ENCODE measurements at regions not wholly inside any gene's neighbourhood (a gene's known extent, or its start where the extent isn't known, plus 50 kb on each side); places are given as distances from the start of the nearest gene placed in this dataset.
"Not testable (repeated sequence)": the region's sequence is repeated elsewhere in the genome, so short reads cannot be mapped to it uniquely, and the experiment has no call there.

- no peak for DNase-seq (ENCODE audit: low spot score in 2 of 2)
- no peaks in the 10 kb centered on the region for H3K27me3 ChIP-seq
- no peak overlapping the region for H3K27ac ChIP-seq
- H3K9me3 ChIP-seq: no peaks in the 10 kb centered on the region
- H3K4me3 ChIP-seq: no peak overlapping the region
- no peaks in the 10 kb centered on the region for H3K4me1 ChIP-seq
- intact Hi-C loops (cut with DNase I): no loop called here
- no peaks in the 10 kb centered on the region for H3K36me3 ChIP-seq
- no peak for TF ChIP-seq CTCF (IDR thresholded peaks at IDR 0.05)
Measured at GRCh38 chr12:114504311-114504710, 98.4 kb upstream of the TBX5 start.

GRCh38 chr12:114501474-114501807 lies 95.5 kb upstream of the TBX5 start:
- Histone ChIP-seq H3K4me1 (no peaks in the 10 kb centered on the region), H3K27me3 (no peaks in the 10 kb centered on the region), H3K36me3 (no peaks in the 10 kb centered on the region), H3K4me3 (no peak overlapping the region), H3K27ac (no peak overlapping the region), H3K9me3 (no peaks in the 10 kb centered on the region)
- DNase-seq (ENCODE audit: low spot score in 2 of 2): no peak
- intact Hi-C loops (cut with DNase I): no loop called here
- TF ChIP-seq CTCF (IDR thresholded peaks at IDR 0.05): no peak

- no peaks in the 10 kb centered on the region for H3K27me3 ChIP-seq
- no peak for TF ChIP-seq CTCF (IDR thresholded peaks at IDR 0.05)
Measured at GRCh38 chr12:114500775-114501473, 95.0 kb upstream of the TBX5 start.

GRCh38 chr12:114500131-114500530 lies 94.2 kb upstream of the TBX5 start:
- no peak for TF ChIP-seq CTCF (IDR thresholded peaks at IDR 0.05)
- Histone ChIP-seq H3K36me3 (no peaks in the 10 kb centered on the region), H3K4me1 (no peaks in the 10 kb centered on the region), H3K9me3 (no peaks in the 10 kb centered on the region), H3K27me3 (no peaks in the 10 kb centered on the region), H3K27ac (no peak overlapping the region), H3K4me3 (no peak overlapping the region)
- intact Hi-C loops (cut with DNase I): no loop called here
- no peak for DNase-seq (ENCODE audit: low spot score in 2 of 2)

More at GRCh38 chr12:114500775-114501473, 95.0 kb upstream of the TBX5 start:
- H3K9me3 ChIP-seq: no peaks in the 10 kb centered on the region
- H3K27ac ChIP-seq: no peak overlapping the region
- no peaks in the 10 kb centered on the region for H3K36me3 ChIP-seq
- intact Hi-C loops (cut with DNase I): no loop called here
- no peak for DNase-seq (ENCODE audit: low spot score in 2 of 2)
- H3K4me1 ChIP-seq: no peaks in the 10 kb centered on the region
- H3K4me3 ChIP-seq: no peak overlapping the region

DNA sequence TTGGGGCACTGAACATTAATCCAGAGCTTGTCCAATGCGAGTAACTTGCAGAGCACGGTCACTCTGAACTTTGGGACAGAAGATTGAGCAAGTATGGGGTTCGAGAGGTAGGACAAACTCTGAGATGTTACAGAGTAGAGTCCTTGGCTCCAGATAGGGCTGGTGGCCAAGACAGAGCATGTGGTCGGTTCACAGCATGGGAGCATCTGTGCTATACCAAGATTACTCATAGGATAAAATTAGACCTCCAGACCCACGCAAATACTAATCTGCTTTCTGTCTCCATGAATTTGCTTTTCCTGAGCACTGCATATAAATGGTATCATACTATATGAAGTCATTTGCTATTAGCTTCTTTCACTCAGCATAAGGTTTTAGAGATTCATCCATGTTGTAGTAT lies 93.4 kb upstream of the TBX5 start:
- Histone ChIP-seq H3K36me3 (no peaks in the 10 kb centered on the region), H3K4me3 (no peak overlapping the region), H3K9me3 (no peaks in the 10 kb centered on the region), H3K27me3 (no peaks in the 10 kb centered on the region), H3K27ac (no peak overlapping the region), H3K4me1 (no peaks in the 10 kb centered on the region)
- DNase-seq (ENCODE audit: low spot score in 2 of 2): no peak
- TF ChIP-seq CTCF (IDR thresholded peaks at IDR 0.05): no peak
- intact Hi-C loops (cut with DNase I): no loop called here

DNA sequence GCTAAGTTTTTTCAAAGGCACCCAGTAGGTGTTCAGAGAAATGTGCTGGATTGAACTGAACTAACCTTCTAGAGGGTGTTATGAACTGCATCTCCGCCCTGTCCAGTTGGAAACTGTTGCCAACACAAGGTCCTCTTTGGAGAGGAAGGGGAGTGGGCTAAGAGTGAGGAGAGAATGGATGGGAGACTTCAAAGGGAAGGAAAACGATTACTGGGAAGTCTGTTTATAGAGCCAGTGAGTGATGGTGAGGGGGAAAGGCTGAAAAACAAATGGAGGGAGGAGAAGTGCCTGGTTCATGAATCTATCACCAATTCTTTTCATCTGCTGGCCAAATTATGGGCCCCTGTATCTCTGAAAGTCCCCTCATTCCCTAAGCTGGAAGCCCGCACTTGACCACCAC lies 86.0 kb upstream of the TBX5 start:
- intact Hi-C loops (cut with DNase I): no loop called here
- no peak for DNase-seq (ENCODE audit: low spot score in 2 of 2)
- Histone ChIP-seq H3K27ac (no peak overlapping the region), H3K4me3 (no peak overlapping the region), H3K4me1 (no peaks in the 10 kb centered on the region), H3K36me3 (no peaks in the 10 kb centered on the region), H3K27me3 (no peaks in the 10 kb centered on the region), H3K9me3 (no peaks in the 10 kb centered on the region)
- TF ChIP-seq CTCF (IDR thresholded peaks at IDR 0.05): no peak

- H3K36me3 ChIP-seq; H3K9me3 ChIP-seq; H3K4me3 ChIP-seq; DNase-seq (ENCODE audit: low spot score in 2 of 2); H3K27ac ChIP-seq; H3K27me3 ChIP-seq; intact Hi-C loops (cut with DNase I): not testable (repeated sequence)
- H3K4me1 ChIP-seq: peaks cover 0 to 11% of the 10 kb centered on the region in 2 donors
Measured at GRCh38 chr12:114484822-114485459, 79.0 kb upstream of the TBX5 start.

All from ascending aorta (tissue), 2 donors.